ENCODE measurements at regions not wholly inside any gene's neighbourhood (a gene's known extent, or its start where the extent isn't known, plus 50 kb on each side); places are given as distances from the start of the nearest gene placed in this dataset.

DNA sequence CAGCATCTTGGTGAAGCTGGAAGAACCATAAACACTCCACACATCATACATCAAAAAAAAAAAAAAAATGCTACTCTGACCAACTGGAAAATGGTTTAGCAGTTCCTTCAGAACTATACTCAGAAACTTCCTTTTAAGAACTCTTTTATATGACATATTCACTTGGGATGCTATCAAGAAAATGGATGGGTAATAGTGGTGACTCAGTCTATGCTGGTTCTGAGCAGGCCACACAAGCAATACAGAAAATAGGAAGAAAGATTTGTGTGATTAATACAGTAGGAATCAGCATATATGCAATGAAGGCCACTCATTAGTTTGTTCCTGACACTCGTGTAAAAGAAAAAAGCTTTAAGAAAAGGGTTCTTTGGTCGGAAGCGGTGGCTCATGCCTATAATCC, 123.5 kb upstream of the FAT4 start:
- TF ChIP-seq SIN3A (conservative IDR thresholded peaks at IDR 0.05 in 1 of 2, IDR thresholded peaks at IDR 0.05 in 1 of 2; ENCODE audit: low read depth in 1 of 2, low read length in 2 of 2) (no peak), ZNF274 (IDR thresholded peaks at IDR 0.05; ENCODE audit: borderline replicate concordance, extremely low read depth, low read length) (no peak)
- TF ChIP-seq, protein P1, sequence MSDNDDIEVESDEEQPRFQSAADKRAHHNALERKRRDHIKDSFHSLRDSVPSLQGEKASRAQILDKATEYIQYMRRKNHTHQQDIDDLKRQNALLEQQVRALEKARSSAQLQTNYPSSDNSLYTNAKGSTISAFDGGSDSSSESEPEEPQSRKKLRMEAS (IDR thresholded peaks at IDR 0.05), result no peak

All from H1 (cell line).